Osteoblast (primary cell): ENCODE measurements at regions not wholly inside any gene's neighbourhood (a gene's known extent, or its start where the extent isn't known, plus 50 kb on each side); places are given as distances from the start of the nearest gene placed in this dataset.
A peak's percentile ranks its signal among the peaks of the same experiment; 100 is the strongest.

ENCODE experiments used
- DNase-seq: peaks from one replicate; pipeline ENCODE4 v3.0.0; 2011; ENCODE audit warnings: low spot score, mixed read lengths; ENCODE audit not compliant: insufficient read length; ENCODE audit errors: missing footprints
- H2AFZ ChIP-seq: 2 replicates; pipeline ENCODE4 v1.6.0; 2011; ENCODE audit warnings: mild to moderate bottlenecking, low read length
- H3K27ac ChIP-seq: 2 replicates; pipeline ENCODE4 v1.5.1; 2011; ENCODE audit warnings: mild to moderate bottlenecking, low read depth, low read length, moderate library complexity
- H3K27me3 ChIP-seq: 2 replicates; pipeline ENCODE4 v1.6.0; 2012; ENCODE audit warnings: mild to moderate bottlenecking, control low read depth, inconsistent platforms, low read length, moderate library complexity; ENCODE audit not compliant: insufficient read depth
- H3K36me3 ChIP-seq: 2 replicates; pipeline ENCODE4 v1.5.1; 2011; ENCODE audit warnings: mild to moderate bottlenecking, low read length, control low read depth, moderate library complexity; ENCODE audit not compliant: insufficient read depth
- H3K4me1 ChIP-seq: 2 replicates; pipeline ENCODE4 v1.5.1; 2011; ENCODE audit warnings: mild to moderate bottlenecking, low read length, control low read depth, moderate library complexity; ENCODE audit not compliant: insufficient read depth
- H3K4me2 ChIP-seq: 2 replicates; pipeline ENCODE4 v1.6.0; 2011; ENCODE audit warnings: mild to moderate bottlenecking, low read length; ENCODE audit not compliant: insufficient read depth
- H3K4me3 ChIP-seq: fragments of 200-600 bp; sonication (generic); 3 replicates; pipeline ENCODE4 v1.5.1; 2012; ENCODE audit warnings: mild to moderate bottlenecking, low read length, inconsistent platforms; ENCODE audit not compliant: insufficient read depth
- H3K79me2 ChIP-seq: 2 replicates; pipeline ENCODE4 v1.6.0; 2012; ENCODE audit warnings: mild to moderate bottlenecking, low read length, control low read depth, inconsistent platforms; ENCODE audit not compliant: insufficient read depth
- H3K9me3 ChIP-seq: 2 replicates; pipeline ENCODE4 v1.5.1; 2011; ENCODE audit warnings: low read depth, low read length, control low read depth
- H4K20me1 ChIP-seq: 2 replicates; pipeline ENCODE4 v1.6.0; 2012; ENCODE audit warnings: mild to moderate bottlenecking, low read length, control low read depth; ENCODE audit not compliant: insufficient read depth
- CTCF ChIP-seq: IDR thresholded peaks from 2 replicates; pipeline ENCODE4 v1.5.1; 2011; ENCODE audit warnings: mild to moderate bottlenecking, low read depth, low read length, moderate library complexity; ENCODE audit errors: extremely low read depth

DNA sequence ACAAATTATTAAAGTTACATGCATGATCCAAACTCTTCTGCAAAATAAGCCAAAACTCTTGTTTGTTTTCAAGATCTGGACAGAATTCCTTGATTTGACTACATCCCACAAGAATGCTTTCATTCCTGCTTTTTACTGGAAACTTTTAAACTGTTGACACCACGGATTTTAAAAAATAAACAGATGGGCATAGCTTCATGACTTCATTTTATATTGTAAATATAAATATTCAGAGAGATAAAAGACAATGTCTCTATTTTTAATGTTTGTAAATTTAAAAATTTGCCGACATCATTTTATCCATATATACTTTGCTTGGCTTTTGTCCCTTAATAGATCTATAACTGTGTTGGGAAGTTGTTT is 134.3 kb upstream of the DCN start:
- no peak overlapping the region for H3K27ac ChIP-seq
- TF ChIP-seq CTCF = no peak
- H3K4me2 ChIP-seq = peak overlapping the region; percentile 13
- H3K4me3 ChIP-seq = no peak overlapping the region
- H2AFZ ChIP-seq = no peak overlapping the region
- H3K27me3 ChIP-seq = no peaks in the 10 kb centered on the region
- no peaks in the 10 kb centered on the region for H4K20me1 ChIP-seq
- H3K36me3 ChIP-seq = no peaks in the 10 kb centered on the region
- no peaks in the 10 kb centered on the region for H3K9me3 ChIP-seq
- H3K79me2 ChIP-seq = no peaks in the 10 kb centered on the region
- no peak for DNase-seq
- H3K4me1 ChIP-seq = peaks cover 10% of the 10 kb centered on the region

DNA sequence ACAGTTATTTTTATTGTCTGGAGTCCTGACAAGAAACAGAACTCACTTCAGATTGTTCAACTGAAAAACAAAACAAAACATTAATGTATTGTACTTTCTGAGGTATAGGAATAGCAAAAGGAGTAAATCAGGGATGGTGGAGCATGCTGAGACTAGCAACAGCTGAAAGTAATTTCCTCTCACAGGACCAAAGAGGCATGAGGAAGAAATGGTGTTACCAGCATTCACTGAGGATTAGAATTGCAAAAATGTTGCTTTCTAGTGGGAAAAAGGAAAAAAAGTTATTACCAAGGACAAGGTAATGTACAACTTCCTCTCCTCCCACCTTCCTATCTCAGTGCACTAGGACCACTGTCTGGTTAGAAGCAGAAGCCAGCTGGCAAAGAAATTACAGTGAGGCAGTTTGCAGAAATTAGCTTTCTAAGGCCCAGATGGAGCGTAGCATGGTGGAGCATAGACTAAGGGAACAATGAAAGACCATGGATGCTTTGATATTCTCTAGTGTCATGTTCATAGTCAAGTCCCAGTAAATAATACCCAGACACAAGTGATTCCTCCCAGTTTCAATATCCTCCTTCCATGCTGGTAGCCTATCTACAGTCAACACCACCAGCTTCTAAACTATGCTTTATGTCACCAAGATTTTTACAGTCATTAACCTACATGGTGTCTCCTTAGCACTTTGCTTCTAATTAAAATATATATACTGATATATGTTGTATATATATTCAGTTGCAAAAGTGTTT is 133.7 kb upstream of the DCN start:
- no peaks in the 10 kb centered on the region for H3K9me3 ChIP-seq
- H3K36me3 ChIP-seq = no peaks in the 10 kb centered on the region
- H4K20me1 ChIP-seq = no peaks in the 10 kb centered on the region
- no peak for DNase-seq
- no peaks in the 10 kb centered on the region for H3K27me3 ChIP-seq
- H3K79me2 ChIP-seq = no peaks in the 10 kb centered on the region
- no peak for TF ChIP-seq CTCF
- H3K27ac ChIP-seq = no peak overlapping the region
- peaks cover 10% of the 10 kb centered on the region for H3K4me1 ChIP-seq
- H2AFZ ChIP-seq = peak overlapping the region; percentile 1
- no peak overlapping the region for H3K4me2 ChIP-seq
- H3K4me3 ChIP-seq = no peak overlapping the region

- Histone ChIP-seq H4K20me1 (no peaks in the 10 kb centered on the region), H3K4me2 (no peak overlapping the region), H3K27me3 (no peaks in the 10 kb centered on the region), H3K36me3 (no peaks in the 10 kb centered on the region), H3K9me3 (no peaks in the 10 kb centered on the region), H2AFZ (no peak overlapping the region), H3K4me3 (no peak overlapping the region), H3K4me1 (no peaks in the 10 kb centered on the region), H3K79me2 (no peaks in the 10 kb centered on the region), H3K27ac (no peak overlapping the region)
- no peak for TF ChIP-seq CTCF
- DNase-seq = no peak
Measured at GRCh38 chr12:91311081-91311480, 128.5 kb upstream of the DCN start.

DNA sequence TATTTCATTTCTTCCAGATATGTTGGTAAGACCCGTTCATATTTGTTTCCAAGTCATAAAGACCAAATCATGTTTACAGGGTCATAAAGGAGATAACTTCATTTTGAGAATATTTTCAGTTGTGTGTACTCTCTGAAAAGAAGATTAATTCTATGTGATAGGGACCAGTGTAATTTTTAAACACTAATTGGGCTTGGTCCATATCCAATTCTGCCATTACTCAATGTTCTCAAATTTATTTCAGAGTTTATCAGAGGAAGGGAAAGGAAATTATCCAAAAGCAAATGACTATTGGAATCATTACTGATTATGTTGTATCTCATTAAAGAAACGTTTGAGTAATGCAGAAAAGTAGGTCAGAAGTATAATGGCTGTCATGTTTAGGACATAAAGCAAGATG is 126.8 kb upstream of the DCN start:
- Histone ChIP-seq H2AFZ (no peak overlapping the region), H4K20me1 (no peaks in the 10 kb centered on the region)
- DNase-seq = no peak

More for the DNA sequence above, 126.8 kb upstream of the DCN start:
- H3K4me1 ChIP-seq = no peaks in the 10 kb centered on the region
- no peaks in the 10 kb centered on the region for H3K9me3 ChIP-seq
- H3K79me2 ChIP-seq = no peaks in the 10 kb centered on the region
- no peaks in the 10 kb centered on the region for H3K36me3 ChIP-seq
- H3K4me2 ChIP-seq = no peak overlapping the region
- no peak for TF ChIP-seq CTCF
- H3K27me3 ChIP-seq = no peaks in the 10 kb centered on the region
- H3K4me3 ChIP-seq = no peak overlapping the region
- H3K27ac ChIP-seq = no peak overlapping the region
